Loucy (cell line): ENCODE measurements at regions not wholly inside any gene's neighbourhood (a gene's known extent, or its start where the extent isn't known, plus 50 kb on each side); places are given as distances from the start of the nearest gene placed in this dataset.

Source experiments
- H2AFZ ChIP-seq: fragments of 200-600 bp; sonication (generic); 2 replicates; pipeline ENCODE4 v1.6.0; 2016; ENCODE audit warnings: antibody characterized with exemption, mild to moderate bottlenecking, low read length, moderate library complexity
- H3F3A ChIP-seq: fragments of 200-600 bp; 2 replicates; pipeline ENCODE4 v1.6.0; 2016; ENCODE audit warnings: antibody characterized with exemption, low read depth, mild to moderate bottlenecking
- H3K27me3 ChIP-seq: fragments of 200-600 bp; sonication (generic); 2 replicates; pipeline ENCODE4 v1.6.1; 2014; ENCODE audit warnings: low read length, mild to moderate bottlenecking; ENCODE audit not compliant: insufficient read depth, poor library complexity, severe bottlenecking
- H3K36me3 ChIP-seq: fragments of 200-600 bp; sonication (generic); 2 replicates; pipeline ENCODE4 v1.6.1; 2016; ENCODE audit warnings: low read length; ENCODE audit not compliant: insufficient read depth
- H3K4me1 ChIP-seq: fragments of 200-600 bp; sonication (generic); 2 replicates; pipeline ENCODE4 v1.5.1; 2014; ENCODE audit warnings: low read length, mild to moderate bottlenecking; ENCODE audit not compliant: insufficient read depth, poor library complexity, severe bottlenecking
- H3K4me2 ChIP-seq: fragments of 200-600 bp; sonication (generic); 2 replicates; pipeline ENCODE4 v1.6.0; 2014; ENCODE audit warnings: antibody characterized with exemption, low read length, low read depth, mild to moderate bottlenecking; ENCODE audit not compliant: poor library complexity, severe bottlenecking
- H3K4me3 ChIP-seq: fragments of 200-600 bp; sonication (generic); 2 replicates; pipeline ENCODE4 v1.5.1; 2014; ENCODE audit warnings: low read length, mild to moderate bottlenecking, mixed read lengths; ENCODE audit not compliant: poor library complexity, severe bottlenecking
- H3K79me2 ChIP-seq: fragments of 200-600 bp; sonication (generic); 2 replicates; pipeline ENCODE4 v1.6.1; 2014; ENCODE audit warnings: low read length; ENCODE audit not compliant: insufficient read depth
- H3K9ac ChIP-seq: fragments of 200-600 bp; sonication (generic); 2 replicates; pipeline ENCODE4 v1.6.0; 2014; ENCODE audit warnings: mild to moderate bottlenecking, low read depth, low read length, moderate library complexity; ENCODE audit not compliant: poor library complexity, severe bottlenecking
- H3K9me2 ChIP-seq: fragments of 200-600 bp; sonication (generic); replicated peaks from 2 replicates; pipeline ENCODE4 v1.6.1; 2016; ENCODE audit warnings: low read depth, low read length, mixed read lengths
- H3K9me3 ChIP-seq: fragments of 200-600 bp; sonication (generic); 2 replicates; pipeline ENCODE4 v1.6.1; 2014; ENCODE audit warnings: mild to moderate bottlenecking, antibody characterized with exemption, low read length, low read depth; ENCODE audit not compliant: insufficient read depth
- H4K20me1 ChIP-seq: fragments of 200-600 bp; sonication (generic); 2 replicates; pipeline ENCODE4 v1.6.0; 2014; ENCODE audit warnings: antibody characterized with exemption, low read length, mild to moderate bottlenecking; ENCODE audit not compliant: insufficient read depth, poor library complexity, severe bottlenecking
- EZH2phosphoT487 ChIP-seq: fragments of 200-600 bp; IDR thresholded peaks from 2 replicates; pipeline ENCODE4 v1.6.1; 2018; ENCODE audit warnings: antibody characterized with exemption, mild to moderate bottlenecking, moderate library complexity, borderline replicate concordance
- TF ChIP-seq, protein P1 (sequence below): fragments of 200-600 bp; sonication (generic); conservative IDR thresholded peaks from 2 replicates; pipeline ENCODE4 v1.5.1; 2014; ENCODE audit warnings: mild to moderate bottlenecking, antibody characterized with exemption, low read length

DNA sequence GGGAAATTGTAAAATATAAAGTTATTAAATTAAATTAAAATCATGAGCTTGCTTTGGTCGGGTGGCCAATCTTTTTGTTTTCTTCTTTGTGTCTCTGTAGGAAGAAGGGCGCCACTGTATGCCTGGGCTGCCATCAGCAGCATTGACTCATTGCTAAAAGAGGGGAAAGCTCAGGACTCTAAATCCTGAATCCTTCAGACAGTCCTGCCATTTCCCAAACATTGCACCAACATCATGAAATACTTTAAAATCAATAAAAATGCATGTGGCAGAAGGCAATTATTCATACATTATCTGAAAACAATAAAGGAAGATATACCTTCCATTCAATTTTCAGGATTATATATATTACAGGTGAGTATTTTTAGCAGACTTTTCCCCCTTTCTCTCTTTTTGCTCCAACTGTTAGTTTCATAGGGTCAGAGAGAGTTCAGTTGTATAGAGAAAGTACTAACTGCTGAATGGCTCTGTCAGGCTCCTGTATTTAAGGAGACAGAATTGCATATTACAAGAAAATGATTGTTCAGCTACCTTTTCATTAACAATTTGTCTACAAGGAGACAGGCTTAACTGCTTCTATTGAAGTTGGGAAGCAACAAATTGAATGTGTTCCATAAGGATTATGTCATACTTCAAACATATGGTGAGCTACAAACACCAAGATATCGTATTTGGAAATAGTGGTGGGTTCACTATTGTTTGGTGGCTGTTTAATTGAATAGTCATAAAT, 95.7 kb downstream of the ATPSCKMT start:
- Histone ChIP-seq H3K9me2 (no peaks in the 10 kb centered on the region), H3K27me3 (no peaks in the 10 kb centered on the region)
- TF ChIP-seq EZH2phosphoT487: no peak
- TF ChIP-seq, protein P1, sequence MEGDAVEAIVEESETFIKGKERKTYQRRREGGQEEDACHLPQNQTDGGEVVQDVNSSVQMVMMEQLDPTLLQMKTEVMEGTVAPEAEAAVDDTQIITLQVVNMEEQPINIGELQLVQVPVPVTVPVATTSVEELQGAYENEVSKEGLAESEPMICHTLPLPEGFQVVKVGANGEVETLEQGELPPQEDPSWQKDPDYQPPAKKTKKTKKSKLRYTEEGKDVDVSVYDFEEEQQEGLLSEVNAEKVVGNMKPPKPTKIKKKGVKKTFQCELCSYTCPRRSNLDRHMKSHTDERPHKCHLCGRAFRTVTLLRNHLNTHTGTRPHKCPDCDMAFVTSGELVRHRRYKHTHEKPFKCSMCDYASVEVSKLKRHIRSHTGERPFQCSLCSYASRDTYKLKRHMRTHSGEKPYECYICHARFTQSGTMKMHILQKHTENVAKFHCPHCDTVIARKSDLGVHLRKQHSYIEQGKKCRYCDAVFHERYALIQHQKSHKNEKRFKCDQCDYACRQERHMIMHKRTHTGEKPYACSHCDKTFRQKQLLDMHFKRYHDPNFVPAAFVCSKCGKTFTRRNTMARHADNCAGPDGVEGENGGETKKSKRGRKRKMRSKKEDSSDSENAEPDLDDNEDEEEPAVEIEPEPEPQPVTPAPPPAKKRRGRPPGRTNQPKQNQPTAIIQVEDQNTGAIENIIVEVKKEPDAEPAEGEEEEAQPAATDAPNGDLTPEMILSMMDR: no peak

DNA sequence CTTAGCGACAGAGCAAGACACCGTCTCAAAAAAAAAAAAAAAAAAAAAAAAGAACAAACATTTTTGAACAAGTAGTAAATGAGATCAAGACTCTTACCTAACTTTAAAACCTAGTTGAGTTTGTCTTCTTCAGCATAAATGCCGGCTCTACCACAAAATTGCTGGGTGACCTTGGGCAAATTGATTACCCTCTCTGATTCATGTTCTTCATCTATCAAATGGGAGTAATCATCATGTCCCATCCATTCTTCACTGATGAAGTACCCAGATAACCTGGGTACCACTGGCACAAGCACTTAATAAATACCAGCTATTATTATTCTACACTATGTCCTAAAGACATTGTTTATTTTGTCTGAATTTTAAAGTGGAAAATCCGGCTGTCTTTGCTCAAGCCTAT, 96.3 kb downstream of the ATPSCKMT start:
- Histone ChIP-seq H3K4me3 (no peak overlapping the region), H2AFZ (no peak overlapping the region), H3K9me2 (no peaks in the 10 kb centered on the region), H3F3A (no peaks in the 10 kb centered on the region), H3K27me3 (no peaks in the 10 kb centered on the region), H3K9me3 (no peaks in the 10 kb centered on the region), H3K79me2 (no peaks in the 10 kb centered on the region), H3K4me2 (no peak overlapping the region), H3K36me3 (no peaks in the 10 kb centered on the region), H3K4me1 (no peaks in the 10 kb centered on the region), H3K9ac (no peak overlapping the region), H4K20me1 (no peaks in the 10 kb centered on the region)
- TF ChIP-seq, protein P1: no peak
- no peak for TF ChIP-seq EZH2phosphoT487

More for the DNA sequence above, 95.7 kb downstream of the ATPSCKMT start:
- Histone ChIP-seq H3K4me2 (no peak overlapping the region), H3K9me3 (no peaks in the 10 kb centered on the region), H3K4me1 (no peaks in the 10 kb centered on the region), H3K79me2 (no peaks in the 10 kb centered on the region), H3K4me3 (no peak overlapping the region), H2AFZ (no peak overlapping the region), H3K36me3 (no peaks in the 10 kb centered on the region), H3F3A (no peaks in the 10 kb centered on the region), H3K9ac (no peak overlapping the region), H4K20me1 (no peaks in the 10 kb centered on the region)

DNA sequence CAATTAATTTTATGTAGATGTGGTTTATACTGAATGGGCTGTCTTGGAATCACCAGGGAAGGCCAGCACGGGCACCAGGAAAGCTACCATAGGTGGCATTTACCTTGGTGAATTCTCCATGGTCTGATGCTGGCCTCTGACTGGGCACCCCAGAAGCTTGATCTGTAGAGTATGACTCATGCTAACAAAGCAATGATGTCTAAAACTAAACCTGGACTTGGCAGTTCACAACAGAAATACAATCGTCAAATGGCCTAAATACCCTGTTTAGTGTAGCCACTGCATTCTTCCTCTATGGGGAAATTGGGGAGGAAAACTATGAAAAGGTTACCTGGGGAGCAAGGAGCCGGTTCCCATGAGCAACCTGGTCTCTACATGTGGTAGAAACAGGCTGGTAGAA, 98.0 kb downstream of the ATPSCKMT start:
- H3K9ac ChIP-seq: no peak overlapping the region
- H2AFZ ChIP-seq: no peak overlapping the region
- no peaks in the 10 kb centered on the region for H4K20me1 ChIP-seq
- no peaks in the 10 kb centered on the region for H3K9me3 ChIP-seq
- H3K4me1 ChIP-seq: no peaks in the 10 kb centered on the region
- no peak overlapping the region for H3K4me3 ChIP-seq
- H3K9me2 ChIP-seq: no peaks in the 10 kb centered on the region
- H3F3A ChIP-seq: no peaks in the 10 kb centered on the region
- no peaks in the 10 kb centered on the region for H3K36me3 ChIP-seq
- H3K79me2 ChIP-seq: no peaks in the 10 kb centered on the region
- no peaks in the 10 kb centered on the region for H3K27me3 ChIP-seq
- H3K4me2 ChIP-seq: no peak overlapping the region
- TF ChIP-seq EZH2phosphoT487: no peak
- TF ChIP-seq, protein P1: no peak
